SK-N-SH (cell line): ENCODE measurements at regions not wholly inside any gene's neighbourhood (a gene's known extent, or its start where the extent isn't known, plus 50 kb on each side); places are given as distances from the start of the nearest gene placed in this dataset.

Experiments used
- CTCF ChIA-PET: fragments of 300-600, 350-600 bp; formaldehyde crosslinking; extraction: SDS; loops from one replicate; lab custom pipeline; 2021; lab: Yijun Ruan, JAX
- POLR2A ChIA-PET: fragments of 350-600 bp; sonication (Branson Sonifier 250); formaldehyde crosslinking; extraction: SDS; loops from one replicate; lab custom pipeline; 2020; ENCODE audit warnings: antibody characterized with exemption, inconsistent platforms; lab: Yijun Ruan, JAX
- DNase-seq: peaks from one replicate; pipeline ENCODE4 v3.0.0; 2012
- H2AFZ ChIP-seq: fragments of 200-600 bp; sonication (generic); 2 replicates; pipeline ENCODE4 v1.8.1; 2016; ENCODE audit warnings: antibody characterized with exemption, mild to moderate bottlenecking, low read depth
- H3F3A ChIP-seq: fragments of 200-600 bp; sonication (generic); replicated peaks from 2 replicates; pipeline ENCODE3; 2016; ENCODE audit warnings: antibody characterized with exemption, mild to moderate bottlenecking; ENCODE audit not compliant: insufficient read depth
- H3K27ac ChIP-seq, 2 experiments: fragments of 200-500 bp in 1 of 2; fragments of 200-600 bp in 1 of 2; sonication (Bioruptor generic) in 1 of 2; sonication (generic), shearing (Covaris generic) in 1 of 2; 2 replicates each; pipeline versions ENCODE4 v1.5.1 to v1.6.1; 2014 to 2016; ENCODE audit warnings: low read depth in 2 of 2, inconsistent platforms in 1 of 2, low read length in 1 of 2, mild to moderate bottlenecking in 1 of 2, mixed read lengths in 1 of 2
- H3K27me3 ChIP-seq: fragments of 200-600 bp; sonication (generic), shearing (Covaris generic); 2 replicates; pipeline ENCODE4 v1.6.1; 2016; ENCODE audit warnings: mixed run types; ENCODE audit not compliant: insufficient read depth
- H3K36me3 ChIP-seq, 2 experiments: fragments of 200-500 bp in 1 of 2; fragments of 200-600 bp in 1 of 2; sonication (Bioruptor generic) in 1 of 2; sonication (generic) in 1 of 2; replicated peaks in 1 of 2; 2 replicates each; pipeline versions ENCODE3 to v1.5.1; 2014 to 2016; ENCODE audit warnings: low read length in 1 of 2, mild to moderate bottlenecking in 1 of 2; ENCODE audit not compliant: insufficient read depth in 2 of 2, control insufficient read depth in 1 of 2
- H3K4me1 ChIP-seq, 2 experiments: fragments of 200-500 bp in 1 of 2; fragments of 200-600 bp in 1 of 2; sonication (Bioruptor generic) in 1 of 2; sonication (generic), shearing (Covaris generic) in 1 of 2; 2 replicates each; pipeline versions ENCODE4 v1.5.1 to v1.6.1; 2014 to 2016; ENCODE audit warnings: low read depth in 1 of 2, low read length in 1 of 2, mixed run types in 1 of 2; ENCODE audit not compliant: insufficient read depth in 2 of 2, control insufficient read depth in 1 of 2
- H3K4me2 ChIP-seq: fragments of 200-600 bp; sonication (generic), shearing (Covaris generic); 2 replicates; pipeline ENCODE4 v1.6.1; 2017; ENCODE audit warnings: mixed run types
- H3K4me3 ChIP-seq, 2 experiments: fragments of 200-500 bp in 1 of 2; fragments of 200-600 bp in 1 of 2; sonication (Bioruptor generic) in 1 of 2; sonication (generic), shearing (Covaris generic) in 1 of 2; 2 replicates each; pipeline versions ENCODE4 v1.5.1 to v1.8.1; 2014 to 2016; ENCODE audit warnings: low read depth in 2 of 2, inconsistent platforms in 1 of 2, low read length in 1 of 2, mild to moderate bottlenecking in 1 of 2, mixed read lengths in 1 of 2, moderate library complexity in 1 of 2
- H3K79me2 ChIP-seq: fragments of 200-600 bp; sonication (generic); 2 replicates; pipeline ENCODE4 v1.8.1; 2017; ENCODE audit warnings: mild to moderate bottlenecking; ENCODE audit not compliant: insufficient read depth
- H3K9ac ChIP-seq: fragments of 200-600 bp; sonication (generic); 2 replicates; pipeline ENCODE4 v1.6.1; 2017; ENCODE audit warnings: mixed run types
- H3K9me2 ChIP-seq: fragments of 200-600 bp; sonication (generic); 2 replicates; pipeline ENCODE4 v1.6.1; 2017; ENCODE audit warnings: mixed run types
- H3K9me3 ChIP-seq: fragments of 200-600 bp; sonication (generic); 2 replicates; pipeline ENCODE4 v1.6.1; 2017; ENCODE audit warnings: mixed run types, mild to moderate bottlenecking, moderate library complexity
- H4K20me1 ChIP-seq: fragments of 200-600 bp; sonication (generic); 2 replicates; pipeline ENCODE4 v1.6.1; 2017; ENCODE audit warnings: mild to moderate bottlenecking, mixed run types; ENCODE audit not compliant: insufficient read depth
- CHD2 ChIP-seq: fragments of 150-350 bp; IDR thresholded peaks from 2 replicates; pipeline ENCODE4 v1.6.1; 2018; ENCODE audit warnings: low read length; ENCODE audit not compliant: partially characterized antibody
- EP300 ChIP-seq, 2 experiments: IDR thresholded peaks; 2 replicates each; pipeline versions ENCODE4 v1.4.0 to v1.6.1; 2012; ENCODE audit warnings: borderline replicate concordance in 1 of 2, low read depth in 1 of 2, low read length in 1 of 2
- FOXM1 ChIP-seq: IDR thresholded peaks from 2 replicates; pipeline ENCODE4 v1.4.0; 2012; ENCODE audit warnings: low read depth, mild to moderate bottlenecking
- JUND ChIP-seq: IDR thresholded peaks from 2 replicates; pipeline ENCODE4 v1.4.0; 2012
- MEF2A ChIP-seq: IDR thresholded peaks from 2 replicates; pipeline ENCODE4 v1.4.0; 2012; ENCODE audit warnings: low read depth, borderline replicate concordance
- MXI1 ChIP-seq: IDR thresholded peaks from 2 replicates; pipeline ENCODE4 v1.6.1; 2012; ENCODE audit warnings: mild to moderate bottlenecking, low read depth, low read length, improper control_type of control experiment
- POLR2AphosphoS5 ChIP-seq: IDR thresholded peaks from 2 replicates; pipeline ENCODE4 v1.6.1; 2012; ENCODE audit warnings: low read depth, low read length
- RCOR1 ChIP-seq: fragments of 150-350 bp; IDR thresholded peaks from 2 replicates; pipeline ENCODE4 v1.6.1; 2017; ENCODE audit warnings: antibody characterized with exemption, low read length
- RFX5 ChIP-seq: IDR thresholded peaks from 2 replicates; pipeline ENCODE4 v1.6.1; 2012; ENCODE audit warnings: mild to moderate bottlenecking, improper control_type of control experiment, low read length
- RXRA ChIP-seq: IDR thresholded peaks from 2 replicates; pipeline ENCODE4 v1.4.0; 2012; ENCODE audit warnings: low read depth, mild to moderate bottlenecking, borderline replicate concordance
- SIN3A ChIP-seq: IDR thresholded peaks from 2 replicates; pipeline ENCODE4 v1.6.1; 2012; ENCODE audit warnings: low read depth, mild to moderate bottlenecking, low read length, moderate library complexity, borderline replicate concordance
- SMC3 ChIP-seq: IDR thresholded peaks from 2 replicates; pipeline ENCODE4 v1.6.1; 2012; ENCODE audit warnings: low read depth, low read length, improper control_type of control experiment
- TAF1 ChIP-seq: IDR thresholded peaks from 2 replicates; pipeline ENCODE4 v1.6.1; 2012; ENCODE audit warnings: low read depth, mild to moderate bottlenecking, low read length, moderate library complexity, borderline replicate concordance
- YY1 ChIP-seq: IDR thresholded peaks from 2 replicates; pipeline ENCODE4 v1.4.0; 2012; ENCODE audit warnings: low read depth, mild to moderate bottlenecking
- WGBS: methylation state at CpG from one replicate; pipeline ENCODE4 v1.1.6; 2017; ENCODE audit warnings: low lambda C conversion rate; 5-methylcytosine and 5-hydroxymethylcytosine counted together
- TF ChIP-seq, protein P1 (sequence below): IDR thresholded peaks from 2 replicates; pipeline ENCODE4; 2012
- TF ChIP-seq, protein P2 (sequence below): IDR thresholded peaks from 2 replicates; pipeline ENCODE4 v1.4.0; 2012; ENCODE audit warnings: low read depth
- TF ChIP-seq, protein P3 (sequence below): fragments of 150-350 bp; IDR thresholded peaks from 2 replicates; pipeline ENCODE4 v1.6.1; 2017; ENCODE audit warnings: antibody characterized with exemption, low read length, low read depth, borderline replicate concordance
- TF ChIP-seq, protein P4 (sequence below): IDR thresholded peaks from 2 replicates; pipeline ENCODE4 v1.4.0; 2012; ENCODE audit warnings: low read depth, borderline replicate concordance
- TF ChIP-seq, protein P5 (sequence below): fragments of 150-350 bp; IDR thresholded peaks from 2 replicates; pipeline ENCODE4 v1.6.1; 2016; ENCODE audit warnings: mild to moderate bottlenecking, low read depth, low read length
- TF ChIP-seq, protein P6 (sequence below): IDR thresholded peaks from 2 replicates; pipeline ENCODE4 v1.4.0; 2012; ENCODE audit warnings: low read depth, borderline replicate concordance

DNA sequence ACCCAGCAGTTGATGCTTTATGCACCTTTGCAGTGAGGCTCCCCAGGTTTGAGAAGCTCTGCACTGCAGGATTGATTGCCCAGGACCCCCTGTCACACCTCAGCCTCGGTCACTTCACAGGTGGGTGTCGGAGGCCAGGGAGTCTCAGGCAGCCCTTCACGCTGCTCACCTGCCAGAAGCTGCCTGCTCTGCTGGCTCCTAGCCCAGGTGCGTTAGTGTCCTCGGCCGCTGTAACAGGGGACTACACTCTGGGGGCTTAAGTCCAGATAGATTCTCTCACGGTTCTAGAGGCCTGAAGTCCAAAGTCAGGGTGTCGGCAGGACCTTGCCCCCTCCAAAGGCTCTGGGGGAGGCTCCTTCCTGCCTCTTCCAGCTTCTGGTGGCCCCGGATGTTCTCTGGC is 79.9 kb downstream of the CPZ start:
- 29% methylated on average over 5 of the region's 9 CpGs for WGBS
- H4K20me1 ChIP-seq: no peaks in the 10 kb centered on the region
- H3K4me3 ChIP-seq: no peak overlapping the region
- H3K27ac ChIP-seq: no peak overlapping the region
- H3K9me2 ChIP-seq: 0 out of 2 replicates have a peak, but pooled peaks cover 4% of the 10 kb centered on the region
- no peaks in the 10 kb centered on the region for H3K27me3 ChIP-seq
- H2AFZ ChIP-seq: no peak overlapping the region
- DNase-seq: no peak
- no peaks in the 10 kb centered on the region for H3K9me3 ChIP-seq
- TF ChIP-seq CHD2 (no peak), TAF1 (no peak), SMC3 (no peak), MXI1 (no peak), MEF2A (no peak), RCOR1 (no peak), SIN3A (no peak), FOXM1 (no peak), RFX5 (no peak), EP300 (IDR thresholded peaks at IDR 0.05; ENCODE audit: borderline replicate concordance in 1 of 2, low read depth in 1 of 2, low read length in 1 of 2) (no peak), POLR2AphosphoS5 (no peak), JUND (no peak), YY1 (no peak), RXRA (no peak)
- TF ChIP-seq, protein P1, sequence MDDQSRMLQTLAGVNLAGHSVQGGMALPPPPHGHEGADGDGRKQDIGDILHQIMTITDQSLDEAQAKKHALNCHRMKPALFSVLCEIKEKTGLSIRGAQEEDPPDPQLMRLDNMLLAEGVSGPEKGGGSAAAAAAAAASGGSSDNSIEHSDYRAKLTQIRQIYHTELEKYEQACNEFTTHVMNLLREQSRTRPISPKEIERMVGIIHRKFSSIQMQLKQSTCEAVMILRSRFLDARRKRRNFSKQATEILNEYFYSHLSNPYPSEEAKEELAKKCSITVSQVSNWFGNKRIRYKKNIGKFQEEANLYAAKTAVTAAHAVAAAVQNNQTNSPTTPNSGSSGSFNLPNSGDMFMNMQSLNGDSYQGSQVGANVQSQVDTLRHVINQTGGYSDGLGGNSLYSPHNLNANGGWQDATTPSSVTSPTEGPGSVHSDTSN: no peak
- TF ChIP-seq, protein P2, sequence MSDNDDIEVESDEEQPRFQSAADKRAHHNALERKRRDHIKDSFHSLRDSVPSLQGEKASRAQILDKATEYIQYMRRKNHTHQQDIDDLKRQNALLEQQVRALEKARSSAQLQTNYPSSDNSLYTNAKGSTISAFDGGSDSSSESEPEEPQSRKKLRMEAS: no peak
- TF ChIP-seq, protein P3, sequence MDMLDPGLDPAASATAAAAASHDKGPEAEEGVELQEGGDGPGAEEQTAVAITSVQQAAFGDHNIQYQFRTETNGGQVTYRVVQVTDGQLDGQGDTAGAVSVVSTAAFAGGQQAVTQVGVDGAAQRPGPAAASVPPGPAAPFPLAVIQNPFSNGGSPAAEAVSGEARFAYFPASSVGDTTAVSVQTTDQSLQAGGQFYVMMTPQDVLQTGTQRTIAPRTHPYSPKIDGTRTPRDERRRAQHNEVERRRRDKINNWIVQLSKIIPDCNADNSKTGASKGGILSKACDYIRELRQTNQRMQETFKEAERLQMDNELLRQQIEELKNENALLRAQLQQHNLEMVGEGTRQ: no peak
- TF ChIP-seq, protein P4, sequence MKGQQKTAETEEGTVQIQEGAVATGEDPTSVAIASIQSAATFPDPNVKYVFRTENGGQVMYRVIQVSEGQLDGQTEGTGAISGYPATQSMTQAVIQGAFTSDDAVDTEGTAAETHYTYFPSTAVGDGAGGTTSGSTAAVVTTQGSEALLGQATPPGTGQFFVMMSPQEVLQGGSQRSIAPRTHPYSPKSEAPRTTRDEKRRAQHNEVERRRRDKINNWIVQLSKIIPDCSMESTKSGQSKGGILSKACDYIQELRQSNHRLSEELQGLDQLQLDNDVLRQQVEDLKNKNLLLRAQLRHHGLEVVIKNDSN: no peak
- TF ChIP-seq, protein P5, sequence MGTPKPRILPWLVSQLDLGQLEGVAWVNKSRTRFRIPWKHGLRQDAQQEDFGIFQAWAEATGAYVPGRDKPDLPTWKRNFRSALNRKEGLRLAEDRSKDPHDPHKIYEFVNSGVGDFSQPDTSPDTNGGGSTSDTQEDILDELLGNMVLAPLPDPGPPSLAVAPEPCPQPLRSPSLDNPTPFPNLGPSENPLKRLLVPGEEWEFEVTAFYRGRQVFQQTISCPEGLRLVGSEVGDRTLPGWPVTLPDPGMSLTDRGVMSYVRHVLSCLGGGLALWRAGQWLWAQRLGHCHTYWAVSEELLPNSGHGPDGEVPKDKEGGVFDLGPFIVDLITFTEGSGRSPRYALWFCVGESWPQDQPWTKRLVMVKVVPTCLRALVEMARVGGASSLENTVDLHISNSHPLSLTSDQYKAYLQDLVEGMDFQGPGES: no peak
- TF ChIP-seq, protein P6, sequence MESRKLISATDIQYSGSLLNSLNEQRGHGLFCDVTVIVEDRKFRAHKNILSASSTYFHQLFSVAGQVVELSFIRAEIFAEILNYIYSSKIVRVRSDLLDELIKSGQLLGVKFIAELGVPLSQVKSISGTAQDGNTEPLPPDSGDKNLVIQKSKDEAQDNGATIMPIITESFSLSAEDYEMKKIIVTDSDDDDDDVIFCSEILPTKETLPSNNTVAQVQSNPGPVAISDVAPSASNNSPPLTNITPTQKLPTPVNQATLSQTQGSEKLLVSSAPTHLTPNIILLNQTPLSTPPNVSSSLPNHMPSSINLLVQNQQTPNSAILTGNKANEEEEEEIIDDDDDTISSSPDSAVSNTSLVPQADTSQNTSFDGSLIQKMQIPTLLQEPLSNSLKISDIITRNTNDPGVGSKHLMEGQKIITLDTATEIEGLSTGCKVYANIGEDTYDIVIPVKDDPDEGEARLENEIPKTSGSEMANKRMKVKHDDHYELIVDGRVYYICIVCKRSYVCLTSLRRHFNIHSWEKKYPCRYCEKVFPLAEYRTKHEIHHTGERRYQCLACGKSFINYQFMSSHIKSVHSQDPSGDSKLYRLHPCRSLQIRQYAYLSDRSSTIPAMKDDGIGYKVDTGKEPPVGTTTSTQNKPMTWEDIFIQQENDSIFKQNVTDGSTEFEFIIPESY: no peak
- no peak overlapping the region for H3K4me2 ChIP-seq
- no peaks in the 10 kb centered on the region for H3F3A ChIP-seq
- H3K36me3 ChIP-seq: no peaks in the 10 kb centered on the region
- no peaks in the 10 kb centered on the region for H3K79me2 ChIP-seq
- CTCF ChIA-PET: interaction anchor here (1.1 kb wide), 1 partner anchor 65 kb away, joined by 3 read pairs; no protein-coding TSS in a partner anchor
- peaks cover 0 to 3% of the 10 kb centered on the region in 2 experiments; a peak in 1 of 4 replicates for H3K4me1 ChIP-seq
- POLR2A ChIA-PET: no interaction called here
- no peak overlapping the region for H3K9ac ChIP-seq
